HG03039 (cell line): ENCODE measurements at regions not wholly inside any gene's neighbourhood (a gene's known extent, or its start where the extent isn't known, plus 50 kb on each side); places are given as distances from the start of the nearest gene placed in this dataset.
"Not testable (repeated sequence)": the region's sequence is repeated elsewhere in the genome, so short reads cannot be mapped to it uniquely, and the experiment has no call there.

Experiments
- ATAC-seq: cut with Tn5 transposase; IDR thresholded peaks from one replicate; pipeline ENCODE4 v1.9.1; 2021; ENCODE audit warnings: mild to moderate bottlenecking, moderate library complexity; ENCODE audit not compliant: unreplicated experiment

DNA sequence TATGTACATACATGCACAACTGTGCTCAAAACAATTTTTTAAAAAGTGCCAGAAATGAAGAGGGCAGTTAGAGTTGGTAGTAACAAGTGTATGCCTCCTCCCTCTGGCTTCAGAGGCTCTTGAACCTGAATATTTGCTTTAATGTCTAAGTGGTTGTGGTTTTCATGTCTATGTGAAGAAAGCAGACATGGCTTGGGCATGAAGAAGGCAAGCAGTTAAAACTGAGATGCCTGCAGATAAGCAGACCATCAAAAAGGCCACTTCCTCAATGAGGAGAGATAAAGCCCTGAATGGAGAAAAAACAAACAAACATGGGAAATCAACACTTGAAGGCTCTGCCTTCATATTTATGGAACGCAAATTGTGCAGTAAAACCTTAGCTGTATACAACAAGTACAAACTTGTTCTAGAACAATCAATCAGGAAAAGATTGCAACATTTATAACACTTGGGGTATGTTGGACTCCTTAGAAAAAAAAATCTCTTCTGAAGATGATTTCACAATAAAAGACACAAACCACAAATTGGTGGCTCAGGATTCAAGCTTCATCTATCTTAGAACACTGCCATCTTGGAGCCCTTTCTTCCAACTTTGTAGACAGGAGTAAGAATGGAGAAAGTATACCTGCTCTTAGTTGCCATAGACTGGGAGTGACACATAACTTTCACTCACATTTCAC, 52.7 kb upstream of the PLA2G4A start:
- no peak for ATAC-seq

- ATAC-seq, result no peak
Measured at GRCh38 chr1:186775036-186775435, 53.7 kb upstream of the PLA2G4A start.

DNA sequence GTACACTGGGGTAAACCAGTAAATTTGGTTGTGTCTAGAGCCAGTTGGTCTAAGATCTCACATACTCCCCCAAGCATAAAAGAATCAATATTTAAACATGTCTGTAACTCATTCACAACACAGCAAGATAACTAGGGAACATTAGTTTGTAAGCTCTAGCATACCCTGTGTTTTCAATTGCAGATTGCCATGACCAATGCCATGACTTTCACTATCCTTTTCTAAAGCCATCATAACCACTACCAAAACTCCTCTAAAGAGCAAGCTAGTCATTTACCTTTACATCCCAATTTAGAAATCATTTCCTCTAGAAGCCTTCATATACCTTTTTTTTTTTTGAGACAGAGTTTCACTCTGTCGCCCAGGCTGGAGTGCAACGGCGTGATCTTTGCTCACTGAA, 56.5 kb upstream of the PLA2G4A start:
- ATAC-seq, result no peak

DNA sequence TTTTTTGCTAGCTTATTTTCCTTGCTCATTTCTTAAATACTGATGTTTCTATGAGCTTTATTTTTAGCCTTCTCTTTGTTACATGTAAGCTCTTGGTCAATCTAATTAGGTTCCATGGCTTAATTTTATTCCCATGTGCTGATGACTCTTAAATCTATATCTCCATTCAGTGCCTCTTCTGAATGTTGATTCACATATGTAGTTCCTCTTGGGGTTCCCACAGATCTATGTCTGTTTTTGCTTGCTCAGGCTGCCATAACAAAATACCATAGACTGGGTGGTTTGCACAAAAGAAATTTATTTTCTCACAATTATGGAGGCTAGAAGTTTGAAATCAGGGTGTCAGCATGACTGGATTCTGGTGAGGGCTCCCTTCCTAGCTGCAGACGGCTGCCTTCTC, 58.3 kb upstream of the PLA2G4A start:
- no peak for ATAC-seq

- ATAC-seq, result peak; percentile 89
Measured at GRCh38 chr1:186768906-186769305, 59.8 kb upstream of the PLA2G4A start.

GRCh38 chr1:186765446-186765845, 63.3 kb upstream of the PLA2G4A start:
- ATAC-seq, result no peak

DNA sequence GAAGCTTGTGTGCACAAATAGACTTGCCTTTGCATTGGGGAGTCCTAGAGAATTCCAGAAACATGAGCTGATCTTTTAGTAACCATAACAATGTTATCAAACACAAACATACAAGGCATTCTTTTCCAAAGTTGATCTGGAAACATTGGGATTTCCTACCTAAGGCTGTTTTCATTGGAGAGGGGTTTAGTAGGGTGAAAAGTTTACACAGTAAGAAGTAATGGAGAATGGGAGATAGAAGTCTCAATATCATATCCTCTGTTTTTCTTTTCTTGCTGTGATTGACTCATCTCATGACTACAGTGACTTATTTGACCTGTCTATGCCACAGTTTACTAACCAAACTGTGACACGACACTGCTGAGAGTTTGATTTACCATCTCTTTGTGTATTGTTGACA, 65.6 kb upstream of the PLA2G4A start:
- ATAC-seq, result peak; percentile 82

GRCh38 chr1:186762653-186763052, 66.1 kb upstream of the PLA2G4A start:
- ATAC-seq, result no peak

GRCh38 chr1:186761358-186761757, 67.4 kb upstream of the PLA2G4A start:
- ATAC-seq, result no peak

- ATAC-seq, result no peak
Measured at GRCh38 chr1:186760446-186760845, 68.3 kb upstream of the PLA2G4A start.

GRCh38 chr1:186758896-186759606, 69.7 kb upstream of the PLA2G4A start:
- ATAC-seq, result not testable (repeated sequence)

GRCh38 chr1:186757851-186758250, 70.9 kb upstream of the PLA2G4A start:
- ATAC-seq, result no peak

DNA sequence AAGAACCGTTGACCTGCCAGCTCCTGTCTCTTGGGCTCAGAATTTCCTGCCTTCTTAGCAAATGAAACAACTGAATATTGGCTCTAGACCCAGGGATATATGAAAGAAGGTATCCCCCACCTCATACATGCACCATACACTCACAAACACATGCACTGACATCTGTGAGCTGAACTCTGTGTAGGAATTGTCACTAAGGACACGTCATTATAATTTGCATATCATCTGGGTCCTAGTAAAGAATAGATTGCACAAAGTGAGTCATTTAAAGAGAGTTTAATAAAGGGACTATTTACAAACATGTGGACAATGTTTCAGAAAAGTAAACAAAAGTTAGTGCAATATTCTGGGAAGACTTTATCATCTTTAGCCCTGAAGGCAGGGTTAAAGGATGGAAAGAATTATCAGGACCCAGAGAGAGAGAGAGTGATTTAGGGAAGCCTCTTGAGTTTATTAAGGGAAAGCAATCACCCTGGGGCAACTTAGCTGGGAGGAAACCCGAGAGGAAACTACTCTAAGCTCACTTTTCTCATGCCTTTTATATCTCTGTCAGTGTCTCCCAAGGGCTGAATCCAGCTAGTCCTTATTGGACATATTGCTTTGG, 74.1 kb upstream of the PLA2G4A start:
- ATAC-seq, result no peak

DNA sequence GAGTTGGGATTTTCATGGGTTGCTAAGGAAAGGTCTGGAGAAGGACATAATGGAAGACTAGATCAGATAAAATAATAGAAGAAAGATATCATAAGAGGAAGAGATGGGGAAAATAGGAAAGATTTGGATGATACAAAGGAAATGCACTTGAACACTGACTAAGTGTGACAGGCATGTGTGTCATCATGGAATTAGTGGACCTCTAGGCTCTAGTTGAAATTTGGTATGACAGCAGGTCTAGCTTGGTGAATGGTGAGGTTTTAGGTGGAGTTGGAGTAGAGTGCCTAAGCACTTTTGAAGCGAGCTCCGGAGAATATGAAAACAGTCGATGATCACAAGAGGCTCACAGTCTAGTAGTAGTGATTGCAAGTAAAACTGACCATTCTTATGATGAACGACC, 73.0 kb upstream of the PTGS2 start:
- ATAC-seq, result no peak

GRCh38 chr1:186750257-186750656, 70.0 kb upstream of the PTGS2 start:
- no peak for ATAC-seq

- ATAC-seq, result no peak
Measured at GRCh38 chr1:186749820-186750219, 69.6 kb upstream of the PTGS2 start.

GRCh38 chr1:186747661-186748060, 67.4 kb upstream of the PTGS2 start:
- no peak for ATAC-seq

GRCh38 chr1:186745531-186746146, 65.4 kb upstream of the PTGS2 start:
- ATAC-seq, result no peak

DNA sequence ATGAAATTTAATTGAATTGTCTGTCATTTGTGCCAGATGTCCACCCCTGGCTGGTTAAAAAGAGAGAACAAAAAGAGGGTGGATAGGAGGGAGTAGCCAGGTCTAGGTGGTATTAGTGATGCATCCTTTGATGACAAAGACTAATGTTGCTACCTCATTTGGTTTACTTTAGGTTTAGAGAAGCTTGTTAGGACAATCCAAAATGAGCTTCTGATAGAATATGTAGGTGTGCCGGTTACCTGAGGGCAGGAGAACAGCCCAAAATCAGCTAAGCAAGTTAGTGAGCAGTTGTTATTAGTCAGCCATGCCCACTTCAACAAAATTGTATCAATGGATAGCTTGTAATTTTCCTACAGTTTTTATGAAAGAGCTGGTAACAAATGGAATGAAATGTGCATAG, 61.4 kb upstream of the PTGS2 start:
- ATAC-seq, result no peak

DNA sequence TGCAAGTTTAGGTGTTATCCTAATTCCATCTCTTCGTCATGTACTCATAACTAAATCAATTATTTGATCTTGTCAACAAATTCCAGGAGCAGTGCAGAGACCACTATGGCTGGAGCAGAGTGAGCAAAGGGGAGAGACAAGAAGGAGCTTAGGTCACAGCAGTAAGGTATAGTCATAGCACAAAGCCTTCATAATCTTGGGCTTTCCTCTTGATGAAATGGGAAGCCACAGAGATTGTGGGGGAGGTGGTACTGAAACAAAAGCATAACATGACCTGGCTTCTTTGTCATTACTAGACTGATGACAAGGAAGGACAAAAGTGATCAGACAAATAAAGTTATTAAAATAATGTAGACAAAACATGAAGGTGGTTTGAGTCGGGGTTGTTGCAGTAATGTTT, 60.1 kb upstream of the PTGS2 start:
- ATAC-seq, result peak; percentile 58

GRCh38 chr1:186739515-186739914, 59.3 kb upstream of the PTGS2 start:
- no peak for ATAC-seq

- peak; percentile 86 for ATAC-seq
Measured at GRCh38 chr1:186738926-186739325, 58.7 kb upstream of the PTGS2 start.
